H9 (cell line): ENCODE measurements at regions not wholly inside any gene's neighbourhood (a gene's known extent, or its start where the extent isn't known, plus 50 kb on each side); places are given as distances from the start of the nearest gene placed in this dataset.

Experiments used
- DNase-seq: peaks from one replicate; pipeline ENCODE4 v3.0.0-alpha.2; 2017
- H2AFZ ChIP-seq: one replicate; pipeline ENCODE4 v1.6.1; 2013; ENCODE audit warnings: mild to moderate bottlenecking, low read length, control low read depth, moderate library complexity
- H2AK5ac ChIP-seq: 2 replicates; pipeline ENCODE4 v1.6.1; 2013; ENCODE audit warnings: low read length, control low read depth, mixed read lengths; ENCODE audit not compliant: insufficient read length
- H2BK120ac ChIP-seq: one replicate; pipeline ENCODE4 v1.6.1; 2013; ENCODE audit warnings: low read depth, mild to moderate bottlenecking, low read length, control low read depth, inconsistent platforms; ENCODE audit not compliant: poor library complexity, severe bottlenecking
- H2BK12ac ChIP-seq: 2 replicates; pipeline ENCODE4 v1.6.1; 2013; ENCODE audit warnings: low read length, control low read depth, mixed read lengths, low read depth; ENCODE audit not compliant: insufficient read length
- H2BK15ac ChIP-seq: 2 replicates; pipeline ENCODE4 v1.6.1; 2013; ENCODE audit warnings: low read depth, low read length, control low read depth
- H2BK20ac ChIP-seq: one replicate; pipeline ENCODE4 v1.6.1; 2013; ENCODE audit warnings: low read depth, mild to moderate bottlenecking, low read length, control low read depth, inconsistent platforms; ENCODE audit not compliant: poor library complexity, severe bottlenecking
- H2BK5ac ChIP-seq: 2 replicates; pipeline ENCODE4 v1.6.1; 2013; ENCODE audit warnings: low read length, control low read depth, mixed read lengths; ENCODE audit not compliant: insufficient read length
- H3K14ac ChIP-seq: 2 replicates; pipeline ENCODE4 v1.6.1; 2013; ENCODE audit warnings: low read length, control low read depth; ENCODE audit not compliant: insufficient read depth
- H3K18ac ChIP-seq: 2 replicates; pipeline ENCODE4 v1.6.1; 2013; ENCODE audit warnings: low read depth, mild to moderate bottlenecking, mixed read lengths, low read length, control low read depth; ENCODE audit not compliant: insufficient read length
- H3K23ac ChIP-seq: 2 replicates; pipeline ENCODE4 v1.6.1; 2013; ENCODE audit warnings: low read length, control low read depth, mixed read lengths, low read depth; ENCODE audit not compliant: insufficient read length
- H3K23me2 ChIP-seq: 2 replicates; pipeline ENCODE4 v1.6.1; 2013; ENCODE audit warnings: low read depth, mild to moderate bottlenecking, mixed read lengths, low read length, control low read depth; ENCODE audit not compliant: insufficient read length, poor library complexity, severe bottlenecking
- H3K27ac ChIP-seq: 2 replicates; pipeline ENCODE4 v1.5.1; 2013; ENCODE audit warnings: low read length, control low read depth, mixed read lengths, low read depth; ENCODE audit not compliant: insufficient read length
- H3K27me3 ChIP-seq: 2 replicates; pipeline ENCODE4 v1.6.1; 2013; ENCODE audit warnings: low read length, control low read depth, inconsistent platforms; ENCODE audit not compliant: insufficient read depth
- H3K4ac ChIP-seq: 2 replicates; pipeline ENCODE4 v1.6.1; 2013; ENCODE audit warnings: low read depth, mild to moderate bottlenecking, control low read depth, inconsistent platforms, low read length, moderate library complexity
- H3K4me1 ChIP-seq: 2 replicates; pipeline ENCODE4 v1.6.1; 2013; ENCODE audit warnings: low read length, control low read depth, inconsistent platforms; ENCODE audit not compliant: insufficient read depth
- H3K4me2 ChIP-seq: 2 replicates; pipeline ENCODE4 v1.6.1; 2013; ENCODE audit warnings: low read length, control low read depth, mixed read lengths; ENCODE audit not compliant: insufficient read length, insufficient read depth
- H3K56ac ChIP-seq: 2 replicates; pipeline ENCODE4 v1.6.1; 2013; ENCODE audit warnings: low read depth, mild to moderate bottlenecking, mixed read lengths, low read length, control low read depth; ENCODE audit not compliant: insufficient read length
- H3K79me1 ChIP-seq: 2 replicates; pipeline ENCODE4 v1.6.1; 2013; ENCODE audit warnings: low read depth, mild to moderate bottlenecking, moderate library complexity, low read length, control low read depth, inconsistent platforms; ENCODE audit not compliant: insufficient read depth, poor library complexity, severe bottlenecking
- H3K79me2 ChIP-seq: 2 replicates; pipeline ENCODE4 v1.6.1; 2013; ENCODE audit warnings: low read length, control low read depth, inconsistent platforms; ENCODE audit not compliant: insufficient read depth
- H3K9ac ChIP-seq: 2 replicates; pipeline ENCODE4 v1.6.1; 2013; ENCODE audit warnings: low read length, control low read depth, mixed read lengths; ENCODE audit not compliant: insufficient read length; ENCODE audit errors: extremely low read depth
- H3K9me3 ChIP-seq: one replicate; pipeline ENCODE4 v1.6.1; 2013; ENCODE audit warnings: low read depth, low read length, inconsistent platforms; ENCODE audit not compliant: control insufficient read depth
- H3T11ph ChIP-seq: one replicate; pipeline ENCODE4 v1.6.1; 2013; ENCODE audit warnings: mild to moderate bottlenecking, low read length, control low read depth, inconsistent platforms
- H4K20me1 ChIP-seq: one replicate; pipeline ENCODE4 v1.6.1; 2013; ENCODE audit not compliant: control insufficient read depth, insufficient read length, insufficient read depth
- H4K5ac ChIP-seq: 2 replicates; pipeline ENCODE4 v1.6.1; 2013; ENCODE audit warnings: low read depth, mild to moderate bottlenecking, mixed read lengths, low read length, control low read depth; ENCODE audit not compliant: insufficient read length
- H4K8ac ChIP-seq: replicated peaks from 2 replicates; pipeline ENCODE4 v1.6.1; 2013; ENCODE audit warnings: low read length, control low read depth, mixed read lengths, low read depth; ENCODE audit not compliant: insufficient read length
- H4K91ac ChIP-seq: 2 replicates; pipeline ENCODE4 v1.6.1; 2013; ENCODE audit warnings: low read depth, mild to moderate bottlenecking, moderate library complexity, mixed read lengths, low read length, control low read depth; ENCODE audit not compliant: insufficient read length
- H3K27ac Mint-ChIP-seq, 3 experiments: 2 replicates in 2 of 3; 3 replicates in 1 of 3; pipeline ENCODE4 v1.8.0; 2020 to 2021; ENCODE audit warnings: mixed read lengths in 3 of 3, mild to moderate bottlenecking in 1 of 3, moderate library complexity in 1 of 3
- H3K27me3 Mint-ChIP-seq: 2 replicates; pipeline ENCODE4 v1.8.0; 2021; ENCODE audit warnings: low read depth, mild to moderate bottlenecking, moderate library complexity, mixed read lengths
- H3K36me3 Mint-ChIP-seq, 3 experiments: 2 replicates in 2 of 3; 3 replicates in 1 of 3; pipeline ENCODE4 v1.8.0; 2020 to 2021; ENCODE audit warnings: low read depth in 3 of 3, mixed read lengths in 3 of 3; ENCODE audit not compliant: insufficient read depth in 1 of 3
- H3K4me1 Mint-ChIP-seq, 2 experiments: 2 replicates each; pipeline ENCODE4 v1.8.0; 2020; ENCODE audit warnings: mixed read lengths in 2 of 2
- H3K4me3 Mint-ChIP-seq, 2 experiments: 2 replicates in 1 of 2; 3 replicates in 1 of 2; pipeline ENCODE4 v1.8.0; 2020 to 2021; ENCODE audit warnings: mild to moderate bottlenecking in 2 of 2, mixed read lengths in 2 of 2, moderate library complexity in 1 of 2
- H3K9me3 Mint-ChIP-seq, 2 experiments: 2 replicates in 1 of 2; 3 replicates in 1 of 2; pipeline ENCODE4 v1.8.0; 2020; ENCODE audit warnings: mild to moderate bottlenecking in 2 of 2, mixed read lengths in 2 of 2, moderate library complexity in 1 of 2
- CTCF ChIP-seq: fragments of 200-600 bp; sonication (generic); conservative IDR thresholded peaks from 3 replicates; pipeline ENCODE4 v1.8.0; 2021; ENCODE audit warnings: antibody characterized with exemption, mild to moderate bottlenecking
- WGBS: extraction: QIAGEN DNeasy Blood & Tissue Kit; methylation state at CpG from one replicate; pipeline ENCODE4 v1.1.7; 2013; ENCODE audit warnings: missing lambda C conversion rate, low lambda C conversion rate, mixed read lengths; ENCODE audit not compliant: insufficient read length; ENCODE audit errors: extremely low coverage; 5-methylcytosine and 5-hydroxymethylcytosine counted together

GRCh38 chr14:55762595-55763232 lies 182.7 kb downstream of the KTN1 start:
- no peaks in the 10 kb centered on the region; the same call in 1 of the 2 replicates for H3K27me3 Mint-ChIP-seq
- no peaks in the 10 kb centered on the region for H3K23me2 ChIP-seq
- H3K27me3 ChIP-seq: no peaks in the 10 kb centered on the region
- H2BK120ac ChIP-seq: no peak overlapping the region
- TF ChIP-seq CTCF: no peak
- H3K27ac Mint-ChIP-seq: no peak overlapping the region
- no peak overlapping the region for H3K23ac ChIP-seq
- no peak overlapping the region for H2AK5ac ChIP-seq
- H4K5ac ChIP-seq: no peak overlapping the region
- H4K8ac ChIP-seq: no peak overlapping the region
- no peak overlapping the region for H3K4ac ChIP-seq
- peaks cover 0 to 3% of the 10 kb centered on the region in 2 experiments; a peak in 1 of 5 replicates for H3K9me3 Mint-ChIP-seq
- H3K4me3 Mint-ChIP-seq: peak overlapping the region in 1 of 2 experiments; percentile 27; a peak in 1 of 5 replicates
- H2BK12ac ChIP-seq: no peak overlapping the region
- no peak overlapping the region for H3K56ac ChIP-seq
- no peak overlapping the region for H3K18ac ChIP-seq
- H3K27ac ChIP-seq: no peak overlapping the region
- no peak overlapping the region for H4K91ac ChIP-seq
- H3K14ac ChIP-seq: no peak overlapping the region
- H3K4me1 ChIP-seq: peaks cover 5% of the 10 kb centered on the region; the same call in 1 of the 2 replicates
- no peaks in the 10 kb centered on the region for H3K9me3 ChIP-seq
- H2BK20ac ChIP-seq: no peak overlapping the region
- H3T11ph ChIP-seq: no peak overlapping the region
- no peaks in the 10 kb centered on the region for H3K79me2 ChIP-seq
- H4K20me1 ChIP-seq: no peaks in the 10 kb centered on the region
- no peaks in the 10 kb centered on the region for H3K79me1 ChIP-seq
- H2BK5ac ChIP-seq: no peak overlapping the region
- H3K4me1 Mint-ChIP-seq: peaks cover 28 to 32% of the 10 kb centered on the region in 2 experiments
- H3K4me2 ChIP-seq: no peak overlapping the region
- no peak overlapping the region for H3K9ac ChIP-seq
- H3K36me3 Mint-ChIP-seq: no peaks in the 10 kb centered on the region
- H2BK15ac ChIP-seq: no peak overlapping the region
- no CpG with 5 or more reads among the region's 5 CpGs for WGBS
- H2AFZ ChIP-seq: no peak overlapping the region
- no peak for DNase-seq
